GM21360 (cell line): ENCODE measurements at regions not wholly inside any gene's neighbourhood (a gene's known extent, or its start where the extent isn't known, plus 50 kb on each side); places are given as distances from the start of the nearest gene placed in this dataset.
"Not testable (repeated sequence)": the region's sequence is repeated elsewhere in the genome, so short reads cannot be mapped to it uniquely, and the experiment has no call there.

Experiments used
- ATAC-seq: cut with Tn5 transposase; IDR thresholded peaks from one replicate; pipeline ENCODE4 v1.9.1; 2021; ENCODE audit warnings: mild to moderate bottlenecking, moderate library complexity; ENCODE audit not compliant: unreplicated experiment

GRCh38 chr4:144363890-144364289 lies 223.4 kb upstream of the GYPA start:
- ATAC-seq = no peak

- ATAC-seq = no peak
These were observed 225.9 kb upstream of the GYPA start for GRCh38 chr4:144366425-144366824.

- ATAC-seq = no peak
These were observed 231.0 kb upstream of the GYPA start for GRCh38 chr4:144371485-144371884.

- peak; percentile 98 for ATAC-seq
These were observed 233.5 kb upstream of the GYPA start for GRCh38 chr4:144374065-144374464.

GRCh38 chr4:144376866-144377265 lies 236.3 kb upstream of the GYPA start:
- no peak for ATAC-seq

- ATAC-seq = no peak
These were observed 243.9 kb upstream of the GYPA start for GRCh38 chr4:144384408-144384807.

- peak; percentile 83 for ATAC-seq
These were observed 246.0 kb upstream of the HHIP start for GRCh38 chr4:144399927-144400326.

- no peak for ATAC-seq
These were observed 243.8 kb upstream of the HHIP start for GRCh38 chr4:144402176-144402575.

- no peak for ATAC-seq
These were observed 243.0 kb upstream of the HHIP start for GRCh38 chr4:144402999-144403398.

- ATAC-seq = no peak
These were observed 242.1 kb upstream of the HHIP start for GRCh38 chr4:144403893-144404292.

GRCh38 chr4:144409525-144409924 lies 236.4 kb upstream of the HHIP start:
- no peak for ATAC-seq

- no peak for ATAC-seq
These were observed 235.6 kb upstream of the HHIP start for GRCh38 chr4:144410230-144410783.

GRCh38 chr4:144411119-144411518 lies 234.8 kb upstream of the HHIP start:
- no peak for ATAC-seq

GRCh38 chr4:144411700-144412099 lies 234.3 kb upstream of the HHIP start:
- peak; percentile 67 for ATAC-seq

- no peak for ATAC-seq
These were observed 224.9 kb upstream of the HHIP start for GRCh38 chr4:144421056-144421455.

GRCh38 chr4:144421839-144422565 lies 224.0 kb upstream of the HHIP start:
- ATAC-seq = no peak

GRCh38 chr4:144423930-144424329 lies 222.0 kb upstream of the HHIP start:
- ATAC-seq = no peak

GRCh38 chr4:144426023-144426422 lies 219.9 kb upstream of the HHIP start:
- ATAC-seq = not testable (repeated sequence)

- ATAC-seq = no peak
These were observed 203.2 kb upstream of the HHIP start for GRCh38 chr4:144442713-144443112.

GRCh38 chr4:144449611-144450010 lies 196.3 kb upstream of the HHIP start:
- ATAC-seq = no peak

GRCh38 chr4:144450526-144450925 lies 195.4 kb upstream of the HHIP start:
- ATAC-seq = no peak

- no peak for ATAC-seq
These were observed 194.0 kb upstream of the HHIP start for GRCh38 chr4:144451766-144452450.
